HUES48 (cell line): ENCODE measurements at regions not wholly inside any gene's neighbourhood (a gene's known extent, or its start where the extent isn't known, plus 50 kb on each side); places are given as distances from the start of the nearest gene placed in this dataset.
A peak's percentile ranks its signal among the peaks of the same experiment; 100 is the strongest.

Experiments
- H3K27ac ChIP-seq: one replicate; pipeline ENCODE4 v1.7.0; 2013; ENCODE audit warnings: low read depth, low read length, inconsistent platforms
- H3K27me3 ChIP-seq: 2 replicates; pipeline ENCODE4 v1.6.1; 2013; ENCODE audit warnings: mild to moderate bottlenecking, low read length; ENCODE audit not compliant: control insufficient read depth, insufficient read depth
- H3K36me3 ChIP-seq: 2 replicates; pipeline ENCODE4 v1.6.1; 2013; ENCODE audit warnings: low read length; ENCODE audit not compliant: control insufficient read depth, insufficient read depth
- H3K4me1 ChIP-seq: 2 replicates; pipeline ENCODE4 v1.6.1; 2013; ENCODE audit warnings: mild to moderate bottlenecking, low read length; ENCODE audit not compliant: control insufficient read depth, insufficient read depth
- H3K4me3 ChIP-seq: 2 replicates; pipeline ENCODE4 v1.5.1; 2013; ENCODE audit warnings: mild to moderate bottlenecking, low read depth, low read length
- H3K9ac ChIP-seq: 2 replicates; pipeline ENCODE4 v1.6.1; 2013; ENCODE audit warnings: mild to moderate bottlenecking, low read depth, low read length, moderate library complexity
- H3K9me3 ChIP-seq: 2 replicates; pipeline ENCODE4 v1.6.1; 2013; ENCODE audit warnings: low read length; ENCODE audit not compliant: control insufficient read depth, insufficient read depth

DNA sequence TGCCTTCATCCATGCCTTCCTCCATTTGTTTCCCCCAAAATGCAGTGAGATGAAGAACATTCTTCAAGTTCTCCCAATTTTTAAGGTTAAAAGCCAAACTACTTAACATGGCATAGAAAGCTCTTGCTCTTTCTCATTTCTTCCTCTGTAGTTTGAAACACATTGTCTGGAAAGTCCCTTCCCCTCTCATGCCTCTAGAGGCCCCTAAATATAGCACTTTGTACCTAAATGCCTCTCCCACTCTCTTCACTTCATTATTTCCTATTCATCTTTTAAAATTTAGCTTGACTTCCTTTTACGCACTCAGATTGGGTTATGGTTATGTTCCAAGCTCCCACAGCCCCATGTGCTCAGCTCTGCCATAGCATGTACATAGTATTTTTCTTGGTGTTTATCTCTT lies 389.3 kb downstream of the HDGFL1 start:
- Histone ChIP-seq H3K9ac (no peak overlapping the region), H3K36me3 (no peaks in the 10 kb centered on the region), H3K4me1 (peaks cover 14% of the 10 kb centered on the region), H3K9me3 (no peaks in the 10 kb centered on the region), H3K4me3 (no peak overlapping the region), H3K27ac (no peak overlapping the region), H3K27me3 (no peaks in the 10 kb centered on the region)

DNA sequence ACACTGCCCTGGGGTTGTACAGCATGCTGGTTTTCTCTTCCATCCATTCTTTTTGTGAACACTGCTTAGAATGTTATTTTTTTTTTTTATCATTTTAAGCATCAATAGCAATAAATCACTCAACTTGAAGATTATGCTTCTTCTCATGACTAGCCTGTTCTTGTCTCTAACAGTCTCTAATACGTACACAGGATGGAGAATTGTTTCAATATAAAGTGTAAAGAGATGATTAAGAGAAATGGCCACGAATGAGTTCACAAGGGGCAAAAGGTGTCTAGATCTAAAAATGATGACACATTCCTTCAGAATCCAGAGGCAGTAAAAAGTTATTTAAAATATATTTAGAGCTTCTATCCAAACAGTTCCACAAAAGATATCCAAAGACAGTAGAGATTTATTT lies 390.2 kb downstream of the HDGFL1 start:
- peaks cover 14% of the 10 kb centered on the region for H3K4me1 ChIP-seq

DNA sequence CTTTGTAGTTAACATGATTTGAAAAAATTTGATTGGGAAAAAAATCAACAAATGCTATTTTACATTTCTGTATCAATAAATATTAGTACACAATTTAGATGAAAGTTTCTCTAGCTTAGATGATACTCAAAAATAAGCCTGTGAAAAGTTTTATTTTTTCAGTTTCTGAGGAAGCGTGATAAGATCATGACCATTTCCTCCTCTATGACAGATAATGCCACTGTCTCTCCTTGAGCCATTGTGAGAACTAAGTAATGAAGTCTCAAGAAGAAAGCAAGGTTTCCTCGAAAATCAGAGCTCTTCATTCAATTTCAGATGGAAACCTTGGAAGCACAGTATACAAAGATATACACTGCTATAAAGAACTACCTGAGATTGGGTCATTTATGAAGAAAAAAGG lies 395.0 kb downstream of the HDGFL1 start:
- Histone ChIP-seq H3K9me3 (no peaks in the 10 kb centered on the region), H3K36me3 (no peaks in the 10 kb centered on the region), H3K9ac (no peak overlapping the region), H3K4me3 (no peak overlapping the region), H3K27ac (no peak overlapping the region), H3K27me3 (no peaks in the 10 kb centered on the region), H3K4me1 (no peaks in the 10 kb centered on the region)

More for the DNA sequence above, 390.2 kb downstream of the HDGFL1 start:
- H3K36me3 ChIP-seq = no peaks in the 10 kb centered on the region
- H3K27ac ChIP-seq = no peak overlapping the region
- no peaks in the 10 kb centered on the region for H3K9me3 ChIP-seq
- no peak overlapping the region for H3K4me3 ChIP-seq
- H3K9ac ChIP-seq = no peak overlapping the region
- H3K27me3 ChIP-seq = no peaks in the 10 kb centered on the region

DNA sequence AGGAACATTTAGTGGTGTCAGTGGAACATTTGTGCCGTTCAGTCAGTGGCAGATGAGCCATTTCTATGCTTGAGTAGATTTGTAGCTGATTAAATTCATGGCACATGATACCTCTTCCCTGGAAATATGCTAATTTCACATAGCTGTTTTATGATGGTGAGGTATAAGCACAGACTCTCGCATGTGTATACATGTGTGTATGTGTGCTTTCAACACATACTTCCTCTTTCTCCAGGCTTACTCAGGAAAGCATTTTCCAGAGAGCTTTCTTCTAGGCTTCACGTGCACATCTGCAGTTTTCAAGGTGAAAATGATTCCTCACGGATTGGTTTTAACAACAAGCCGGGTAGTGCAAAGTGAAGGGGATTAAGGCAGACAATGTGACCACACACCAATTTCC lies 396.5 kb downstream of the HDGFL1 start:
- no peak overlapping the region for H3K9ac ChIP-seq
- H3K4me1 ChIP-seq = no peaks in the 10 kb centered on the region
- no peaks in the 10 kb centered on the region for H3K36me3 ChIP-seq
- no peak overlapping the region for H3K27ac ChIP-seq
- no peaks in the 10 kb centered on the region for H3K27me3 ChIP-seq
- no peak overlapping the region for H3K4me3 ChIP-seq
- no peaks in the 10 kb centered on the region for H3K9me3 ChIP-seq

DNA sequence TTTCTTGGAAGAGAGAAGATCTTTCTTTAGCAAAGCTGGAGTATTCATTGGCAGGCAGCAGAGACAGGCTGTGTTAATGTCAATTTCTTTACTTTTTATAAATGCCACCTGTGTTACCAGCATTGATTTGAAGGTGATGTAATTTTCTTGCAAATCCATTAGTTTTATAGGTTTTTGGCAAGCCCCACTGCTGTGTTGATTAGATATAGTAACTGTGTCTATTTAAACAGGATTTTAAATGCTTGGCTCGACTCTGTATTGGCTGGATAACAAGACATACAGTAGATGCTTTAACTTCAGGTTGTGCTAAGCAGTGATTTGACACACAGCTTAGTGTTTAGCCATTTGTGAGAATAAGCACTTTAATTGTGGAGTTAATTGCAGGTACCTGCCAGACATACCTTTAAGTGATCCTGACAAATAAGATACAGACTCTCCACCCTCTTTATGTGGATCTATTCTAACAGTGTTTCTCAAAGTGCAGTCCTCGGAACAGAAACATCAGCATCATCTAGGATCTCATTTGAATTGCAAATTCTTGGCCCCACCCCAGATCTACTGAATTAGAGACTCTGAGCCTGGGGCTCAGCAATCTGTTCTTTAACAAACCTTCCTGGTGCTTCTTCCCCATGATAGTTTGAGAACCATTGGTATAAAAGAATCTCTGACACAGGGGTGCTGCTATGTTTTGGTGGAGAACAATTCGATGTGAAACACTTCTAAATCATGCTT lies 397.5 kb downstream of the HDGFL1 start:
- Histone ChIP-seq H3K27ac (no peak overlapping the region), H3K36me3 (no peaks in the 10 kb centered on the region), H3K9me3 (no peaks in the 10 kb centered on the region), H3K4me1 (no peaks in the 10 kb centered on the region), H3K4me3 (no peak overlapping the region), H3K27me3 (no peaks in the 10 kb centered on the region), H3K9ac (no peak overlapping the region)

DNA sequence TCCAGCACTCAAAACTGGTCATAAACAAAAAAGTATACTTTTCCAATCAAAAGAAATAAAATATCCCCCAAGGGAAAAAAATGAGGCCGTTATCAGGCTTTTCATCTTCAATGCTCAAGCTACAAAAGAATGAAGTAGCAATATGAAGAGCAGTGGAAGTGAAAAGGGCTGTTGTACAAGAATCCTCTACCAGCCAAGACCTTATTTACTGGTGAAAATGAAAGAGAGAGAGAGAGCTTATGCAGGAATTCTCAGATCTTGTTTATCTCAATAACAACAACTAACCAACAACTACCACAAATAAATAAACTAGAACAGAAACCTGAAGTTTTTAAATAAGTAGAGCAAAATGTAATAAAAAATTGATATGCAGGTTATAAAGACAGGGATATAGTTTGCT lies 400.6 kb downstream of the HDGFL1 start:
- Histone ChIP-seq H3K36me3 (no peaks in the 10 kb centered on the region), H3K27me3 (no peaks in the 10 kb centered on the region), H3K9me3 (no peaks in the 10 kb centered on the region), H3K27ac (no peak overlapping the region), H3K9ac (no peak overlapping the region), H3K4me1 (no peaks in the 10 kb centered on the region), H3K4me3 (no peak overlapping the region)

DNA sequence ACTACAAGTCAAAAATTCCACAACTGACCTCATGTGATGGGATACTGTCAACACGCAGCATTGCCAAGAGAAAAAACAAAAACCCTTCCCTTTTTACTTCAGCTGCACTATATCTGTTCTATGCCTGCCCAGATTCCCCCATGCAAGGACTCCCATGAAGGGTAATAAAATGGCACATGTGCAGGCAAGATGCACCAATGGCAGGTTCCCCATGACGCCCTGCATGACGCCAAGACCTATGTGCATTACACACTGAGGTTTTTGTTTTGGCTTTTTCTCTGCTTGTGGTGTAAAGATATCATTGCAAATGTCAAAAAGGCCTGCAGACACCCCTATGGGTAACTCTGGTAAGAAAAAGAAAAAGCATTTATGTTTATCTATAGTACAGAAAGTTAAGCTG lies 403.4 kb downstream of the HDGFL1 start:
- no peaks in the 10 kb centered on the region for H3K27me3 ChIP-seq
- no peak overlapping the region for H3K9ac ChIP-seq
- no peak overlapping the region for H3K27ac ChIP-seq
- no peaks in the 10 kb centered on the region for H3K9me3 ChIP-seq
- no peaks in the 10 kb centered on the region for H3K36me3 ChIP-seq
- no peaks in the 10 kb centered on the region for H3K4me1 ChIP-seq
- H3K4me3 ChIP-seq = no peak overlapping the region

DNA sequence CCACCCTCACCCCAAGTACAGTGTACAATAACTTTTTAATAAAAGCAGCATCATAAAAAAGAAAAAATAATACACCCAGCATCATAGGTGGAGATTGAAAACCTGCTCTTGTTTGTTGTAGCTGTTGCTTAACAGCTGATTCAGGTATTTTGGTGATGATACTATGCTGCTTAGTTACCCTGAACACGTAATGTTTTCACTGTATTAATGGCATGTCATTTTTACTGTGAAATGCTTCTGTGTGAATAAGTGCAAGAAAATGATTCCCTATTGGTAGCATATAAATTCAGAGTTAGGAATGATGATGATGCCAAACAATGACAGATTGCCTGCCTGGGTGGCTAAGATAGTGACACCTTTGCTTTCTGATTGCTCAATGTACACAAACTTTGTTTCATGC lies 405.7 kb downstream of the HDGFL1 start:
- Histone ChIP-seq H3K36me3 (no peaks in the 10 kb centered on the region), H3K9ac (no peak overlapping the region), H3K4me1 (no peaks in the 10 kb centered on the region), H3K27me3 (no peaks in the 10 kb centered on the region), H3K4me3 (no peak overlapping the region), H3K27ac (no peak overlapping the region), H3K9me3 (no peaks in the 10 kb centered on the region)

DNA sequence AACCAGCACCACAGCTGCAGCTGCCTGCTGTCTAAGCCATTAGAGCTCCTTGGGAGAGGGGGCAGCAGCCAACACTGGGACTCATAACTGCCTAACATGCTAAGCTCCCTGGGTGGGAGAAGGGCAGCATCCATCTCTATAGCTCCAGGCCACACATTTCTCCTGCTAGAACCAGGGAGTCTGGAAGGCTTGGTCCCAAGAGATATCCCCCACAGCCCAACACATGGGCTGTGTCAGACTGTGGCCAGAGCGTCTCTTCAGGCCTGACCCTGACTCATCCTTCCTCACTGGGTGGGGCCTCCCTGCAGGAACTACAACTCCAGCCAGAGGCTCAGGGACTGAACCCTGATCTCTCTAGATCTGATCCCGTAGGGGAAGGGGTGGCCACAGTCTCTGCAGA lies 411.1 kb downstream of the HDGFL1 start:
- H3K9ac ChIP-seq = no peak overlapping the region
- H3K9me3 ChIP-seq = no peaks in the 10 kb centered on the region
- no peaks in the 10 kb centered on the region for H3K4me1 ChIP-seq
- no peak overlapping the region for H3K27ac ChIP-seq
- H3K27me3 ChIP-seq = no peaks in the 10 kb centered on the region
- no peaks in the 10 kb centered on the region for H3K36me3 ChIP-seq
- H3K4me3 ChIP-seq = no peak overlapping the region

DNA sequence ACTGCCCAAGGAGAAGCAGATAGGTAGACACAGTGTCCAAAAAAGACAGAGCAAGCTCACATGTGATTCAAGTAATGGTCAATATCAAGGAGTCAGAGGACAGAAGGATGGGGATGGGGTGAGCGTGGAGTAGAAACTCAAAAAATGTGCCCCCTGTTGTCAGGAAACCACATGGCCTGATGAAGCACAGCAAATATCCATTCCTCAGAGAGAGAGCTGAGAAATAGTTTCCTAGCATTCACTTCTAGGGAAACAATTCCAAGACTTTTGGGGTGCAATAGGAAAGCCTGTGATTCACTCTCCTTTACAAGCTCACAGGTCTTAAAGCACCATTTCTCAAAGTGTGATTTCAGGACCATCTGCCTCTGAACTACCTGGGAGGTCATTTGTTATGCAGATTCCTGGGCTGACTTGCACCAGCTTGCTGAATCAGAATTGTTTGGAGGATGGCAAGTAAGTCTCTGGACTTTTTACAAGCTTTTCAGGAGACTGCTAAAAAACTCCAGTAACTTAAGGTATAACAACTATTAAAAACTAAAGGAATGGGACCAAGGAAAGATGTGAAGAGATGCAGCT lies 432.8 kb downstream of the HDGFL1 start:
- no peaks in the 10 kb centered on the region for H3K36me3 ChIP-seq
- H3K9ac ChIP-seq = no peak overlapping the region
- H3K27me3 ChIP-seq = no peaks in the 10 kb centered on the region
- no peaks in the 10 kb centered on the region for H3K9me3 ChIP-seq
- H3K27ac ChIP-seq = peak overlapping the region; percentile 50
- H3K4me3 ChIP-seq = 0 out of 2 replicates have a peak overlapping the region, but pooled peaks have one; percentile 11
- peaks cover 13% of the 10 kb centered on the region for H3K4me1 ChIP-seq

DNA sequence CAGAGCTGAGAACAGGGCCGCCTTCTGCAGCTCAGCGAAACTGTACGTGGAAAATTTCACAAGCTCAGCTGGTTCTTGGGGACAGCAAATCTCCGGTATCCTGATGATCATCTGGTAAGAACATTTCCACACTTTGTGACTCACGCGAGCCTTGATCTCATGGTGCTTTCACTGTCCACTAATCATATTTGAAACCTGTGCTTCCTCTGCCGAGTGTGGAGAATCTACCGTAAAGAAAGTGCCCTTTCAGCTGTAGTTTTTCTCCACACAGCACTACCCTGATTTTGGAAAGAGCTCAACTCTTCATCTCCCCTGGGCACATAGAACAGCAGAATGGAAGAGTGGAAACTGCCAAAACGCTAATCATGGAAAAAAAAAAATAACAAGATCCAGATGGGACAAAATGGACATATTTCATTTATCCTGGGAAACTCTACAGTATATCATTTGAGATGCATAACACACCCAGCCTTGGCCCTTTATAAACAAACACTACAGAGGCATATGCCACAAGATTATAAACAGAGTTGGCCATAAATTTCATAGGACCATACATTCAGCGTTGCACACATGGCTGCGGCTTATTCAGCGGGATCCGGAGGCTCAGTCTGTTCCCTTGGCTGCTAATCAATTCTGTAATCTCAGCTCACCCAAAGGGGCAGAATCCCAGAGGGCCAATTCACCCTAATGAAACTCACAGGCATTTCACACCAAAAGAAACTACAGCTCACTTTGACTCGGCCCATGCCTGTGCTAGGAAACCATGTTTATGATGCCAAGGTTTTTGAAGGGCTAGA lies 434.5 kb downstream of the HDGFL1 start:
- Histone ChIP-seq H3K4me3 (no peak overlapping the region), H3K9ac (no peak overlapping the region), H3K27me3 (no peaks in the 10 kb centered on the region), H3K27ac (no peak overlapping the region), H3K4me1 (peaks cover 13% of the 10 kb centered on the region), H3K36me3 (no peaks in the 10 kb centered on the region), H3K9me3 (no peaks in the 10 kb centered on the region)
